ENCODE measurements at regions not wholly inside any gene's neighbourhood (a gene's known extent, or its start where the extent isn't known, plus 50 kb on each side); places are given as distances from the start of the nearest gene placed in this dataset.
"Not testable (repeated sequence)": the region's sequence is repeated elsewhere in the genome, so short reads cannot be mapped to it uniquely, and the experiment has no call there.

DNA sequence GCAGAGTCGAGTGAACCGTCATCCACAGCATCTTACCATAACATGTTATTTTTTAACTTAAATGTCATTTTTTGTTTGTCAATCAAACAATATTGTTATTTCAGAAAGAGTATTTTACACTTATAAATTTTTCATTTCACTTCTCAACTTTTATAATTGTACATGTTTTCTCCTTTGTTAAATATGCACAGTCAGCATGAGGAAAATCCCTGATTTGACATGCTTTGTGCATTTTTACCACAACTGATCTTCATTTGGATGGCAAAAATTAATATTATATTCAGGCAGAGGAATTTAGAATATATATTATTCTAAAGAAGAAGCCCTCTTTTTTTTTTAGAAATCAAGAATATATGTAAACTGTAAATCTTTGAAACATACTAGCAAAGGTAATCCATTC is 958.0 kb upstream of the PCDH7 start:
- TF ChIP-seq, protein P1, sequence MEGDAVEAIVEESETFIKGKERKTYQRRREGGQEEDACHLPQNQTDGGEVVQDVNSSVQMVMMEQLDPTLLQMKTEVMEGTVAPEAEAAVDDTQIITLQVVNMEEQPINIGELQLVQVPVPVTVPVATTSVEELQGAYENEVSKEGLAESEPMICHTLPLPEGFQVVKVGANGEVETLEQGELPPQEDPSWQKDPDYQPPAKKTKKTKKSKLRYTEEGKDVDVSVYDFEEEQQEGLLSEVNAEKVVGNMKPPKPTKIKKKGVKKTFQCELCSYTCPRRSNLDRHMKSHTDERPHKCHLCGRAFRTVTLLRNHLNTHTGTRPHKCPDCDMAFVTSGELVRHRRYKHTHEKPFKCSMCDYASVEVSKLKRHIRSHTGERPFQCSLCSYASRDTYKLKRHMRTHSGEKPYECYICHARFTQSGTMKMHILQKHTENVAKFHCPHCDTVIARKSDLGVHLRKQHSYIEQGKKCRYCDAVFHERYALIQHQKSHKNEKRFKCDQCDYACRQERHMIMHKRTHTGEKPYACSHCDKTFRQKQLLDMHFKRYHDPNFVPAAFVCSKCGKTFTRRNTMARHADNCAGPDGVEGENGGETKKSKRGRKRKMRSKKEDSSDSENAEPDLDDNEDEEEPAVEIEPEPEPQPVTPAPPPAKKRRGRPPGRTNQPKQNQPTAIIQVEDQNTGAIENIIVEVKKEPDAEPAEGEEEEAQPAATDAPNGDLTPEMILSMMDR (IDR thresholded peaks at IDR 0.05; ENCODE audit: poor library complexity) = no peak
- TF ChIP-seq EZH2 (IDR thresholded peaks at IDR 0.05; ENCODE audit: borderline replicate concordance) (no peak), EZH2phosphoT487 (IDR thresholded peaks at IDR 0.05; ENCODE audit: low read depth, severe bottlenecking, unreplicated experiment) (no peak)
- Histone ChIP-seq H2AFZ (no peak overlapping the region), H3K4me2 (no peak overlapping the region), H3K79me2 (no peaks in the 10 kb centered on the region), H4K20me1 (ENCODE audit: insufficient read depth, poor library complexity, severe bottlenecking) (no peaks in the 10 kb centered on the region), H3K9me2 (replicated peaks; ENCODE audit: insufficient read depth) (no peaks in the 10 kb centered on the region), H3K36me3 (replicated peaks; ENCODE audit: insufficient read depth, low read depth) (no peaks in the 10 kb centered on the region), H3K4me1 (ENCODE audit: insufficient read depth) (no peaks in the 10 kb centered on the region), H3K4me3 (no peak overlapping the region), H3K27me3 (no peaks in the 10 kb centered on the region), H3K27ac (no peak overlapping the region), H3K9me3 (ENCODE audit: low read depth) (no peaks in the 10 kb centered on the region)
- 91% methylated on average over 2 of the region's 2 CpGs for WGBS (ENCODE audit: low lambda C conversion rate, missing lambda C conversion rate)
- no peak for DNase-seq (ENCODE audit: low spot score)

DNA sequence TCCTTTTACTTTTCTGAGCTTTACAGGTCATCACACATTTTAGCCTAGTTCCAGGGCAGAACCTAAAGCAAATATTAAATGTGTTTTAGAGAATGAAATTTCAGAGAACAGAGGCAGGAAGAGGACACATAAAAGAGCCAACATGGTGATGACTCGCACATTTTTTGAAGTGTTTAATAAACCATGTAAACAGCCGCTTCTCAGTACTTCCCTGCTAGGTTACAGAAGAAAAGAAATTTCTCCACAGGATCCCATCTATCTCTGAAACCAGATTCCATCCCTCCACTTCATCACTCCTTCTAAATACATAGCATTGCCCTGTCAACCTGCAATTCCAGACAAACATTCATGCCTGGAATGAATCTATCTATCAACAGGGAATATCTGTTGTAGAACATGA is 949.5 kb upstream of the PCDH7 start:
- no peak overlapping the region for H2AFZ ChIP-seq
- H3K9me2 ChIP-seq (replicated peaks; ENCODE audit: insufficient read depth) = no peaks in the 10 kb centered on the region
- no peaks in the 10 kb centered on the region for H4K20me1 ChIP-seq (ENCODE audit: insufficient read depth, poor library complexity, severe bottlenecking)
- H3K4me1 ChIP-seq (ENCODE audit: insufficient read depth) = no peaks in the 10 kb centered on the region
- H3K4me2 ChIP-seq = no peak overlapping the region
- H3K4me3 ChIP-seq = no peak overlapping the region
- no peaks in the 10 kb centered on the region for H3K9me3 ChIP-seq (ENCODE audit: low read depth)
- no peaks in the 10 kb centered on the region for H3K36me3 ChIP-seq (replicated peaks; ENCODE audit: insufficient read depth, low read depth)
- TF ChIP-seq EZH2phosphoT487 (IDR thresholded peaks at IDR 0.05; ENCODE audit: low read depth, severe bottlenecking, unreplicated experiment) (no peak), EZH2 (IDR thresholded peaks at IDR 0.05; ENCODE audit: borderline replicate concordance) (no peak)
- TF ChIP-seq, protein P1 (IDR thresholded peaks at IDR 0.05; ENCODE audit: poor library complexity) = no peak
- DNase-seq (ENCODE audit: low spot score) = no peak
- no peaks in the 10 kb centered on the region for H3K79me2 ChIP-seq
- WGBS (ENCODE audit: low lambda C conversion rate, missing lambda C conversion rate) = 80% methylated on average over 2 of the region's 2 CpGs
- no peaks in the 10 kb centered on the region for H3K27me3 ChIP-seq
- H3K27ac ChIP-seq = no peak overlapping the region

DNA sequence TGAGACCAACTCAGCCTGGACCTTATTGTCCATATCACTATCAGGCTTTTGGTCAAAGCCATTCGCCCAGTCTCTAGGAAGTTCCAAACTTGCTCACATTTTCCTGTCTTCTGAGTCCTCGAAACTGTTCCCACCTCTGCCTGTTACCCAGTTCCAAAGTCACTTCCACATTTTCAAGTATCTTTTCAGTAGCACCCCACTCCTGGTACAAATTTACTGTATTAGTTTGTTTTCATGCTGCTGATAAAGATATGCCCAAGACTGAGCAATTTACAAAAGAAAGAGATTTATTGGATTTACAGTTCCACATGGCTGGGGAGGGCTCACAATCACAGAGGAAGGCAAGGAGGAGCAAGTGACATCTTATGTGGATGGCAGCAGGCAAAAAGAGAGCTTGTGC is 932.0 kb upstream of the PCDH7 start:
- DNase-seq (ENCODE audit: low spot score); H3K4me1 ChIP-seq (ENCODE audit: insufficient read depth); H3K79me2 ChIP-seq; H3K27ac ChIP-seq; H3K4me2 ChIP-seq; H2AFZ ChIP-seq; H3K9me3 ChIP-seq (ENCODE audit: low read depth); H3K4me3 ChIP-seq; H3K27me3 ChIP-seq; H3K36me3 ChIP-seq (replicated peaks; ENCODE audit: insufficient read depth, low read depth); H4K20me1 ChIP-seq (ENCODE audit: insufficient read depth, poor library complexity, severe bottlenecking); H3K9me2 ChIP-seq (replicated peaks; ENCODE audit: insufficient read depth): not testable (repeated sequence)
- 77% methylated on average over 2 of the region's 2 CpGs for WGBS (ENCODE audit: low lambda C conversion rate, missing lambda C conversion rate)

DNA sequence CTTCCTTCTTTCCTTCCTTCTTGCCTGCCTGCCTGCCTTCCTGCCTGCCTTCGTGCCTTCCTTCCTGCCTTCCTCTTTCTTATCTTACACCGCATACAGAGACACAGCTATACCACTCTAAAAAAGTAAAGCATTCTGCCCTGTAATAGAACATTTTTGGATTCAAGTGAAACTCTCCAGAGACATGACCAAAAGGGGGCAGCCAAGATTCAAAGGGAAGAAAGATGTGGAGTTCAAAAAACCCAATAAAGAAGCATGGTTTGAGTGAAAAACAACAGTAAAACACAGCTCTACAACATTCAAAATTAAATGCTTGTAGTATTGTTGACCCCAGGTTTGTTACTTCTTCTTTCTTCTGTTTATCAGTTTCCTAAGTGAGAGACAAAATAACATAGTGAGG is 914.9 kb upstream of the PCDH7 start:
- Histone ChIP-seq H4K20me1 (ENCODE audit: insufficient read depth, poor library complexity, severe bottlenecking) (no peaks in the 10 kb centered on the region), H3K79me2 (no peaks in the 10 kb centered on the region), H3K4me1 (ENCODE audit: insufficient read depth) (no peaks in the 10 kb centered on the region), H3K4me2 (no peak overlapping the region), H3K4me3 (no peak overlapping the region), H2AFZ (no peak overlapping the region), H3K36me3 (replicated peaks; ENCODE audit: insufficient read depth, low read depth) (no peaks in the 10 kb centered on the region), H3K9me2 (replicated peaks; ENCODE audit: insufficient read depth) (no peaks in the 10 kb centered on the region), H3K27me3 (no peaks in the 10 kb centered on the region), H3K9me3 (ENCODE audit: low read depth) (no peaks in the 10 kb centered on the region), H3K27ac (no peak overlapping the region)
- WGBS (ENCODE audit: low lambda C conversion rate, missing lambda C conversion rate) = 34% methylated on average over 2 of the region's 2 CpGs
- peak; percentile 14 for DNase-seq (ENCODE audit: low spot score)
- no peak for TF ChIP-seq EZH2phosphoT487 (IDR thresholded peaks at IDR 0.05; ENCODE audit: low read depth, severe bottlenecking, unreplicated experiment)
- TF ChIP-seq, protein P1 (IDR thresholded peaks at IDR 0.05; ENCODE audit: poor library complexity) = peak; percentile 28
- no peak for TF ChIP-seq EZH2 (IDR thresholded peaks at IDR 0.05; ENCODE audit: borderline replicate concordance)

All from hepatocyte (in vitro differentiated cells).